Ecto neural progenitor cell (in vitro differentiated cells): ENCODE measurements at regions not wholly inside any gene's neighbourhood (a gene's known extent, or its start where the extent isn't known, plus 50 kb on each side); places are given as distances from the start of the nearest gene placed in this dataset.

Source experiments
- DNase-seq: peaks from one replicate; pipeline ENCODE4 v3.0.0-alpha.2; 2018; ENCODE audit warnings: low spot score

DNA sequence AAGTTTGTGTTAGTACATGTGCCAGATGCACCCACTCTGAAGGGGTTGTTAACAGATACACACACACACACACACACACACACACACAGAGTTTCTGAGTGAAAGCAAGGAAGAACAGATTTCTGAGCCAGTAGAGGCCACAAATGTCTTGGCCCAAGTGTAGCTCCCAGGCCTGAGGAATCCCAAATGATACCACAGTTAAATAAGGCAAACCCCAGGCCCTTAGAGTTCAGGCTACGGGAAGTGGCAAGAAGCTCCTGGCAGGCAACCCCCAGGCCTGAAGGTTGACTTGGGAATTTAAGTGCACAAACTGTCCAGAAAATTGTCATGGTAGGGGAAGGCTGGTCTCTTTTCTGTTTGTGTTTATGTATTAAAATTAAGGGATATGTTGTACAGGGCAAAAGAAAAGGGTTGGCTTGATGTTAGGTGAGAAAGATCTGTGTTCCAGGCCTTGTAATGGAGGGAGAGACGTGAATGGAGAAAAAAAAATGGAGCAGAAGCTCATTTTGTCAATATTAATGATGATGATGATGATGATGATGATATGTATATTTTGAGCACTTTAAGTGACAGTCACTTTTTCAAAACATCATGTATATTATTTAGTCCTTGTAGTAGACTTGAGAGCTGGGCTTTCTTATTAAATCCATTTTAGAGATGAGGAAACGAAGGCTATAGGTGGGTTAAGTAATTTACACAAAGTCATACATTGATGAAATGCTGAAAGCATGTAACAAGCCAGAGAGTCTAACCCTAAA is 317.0 kb upstream of the JAG1 start:
- no peak for DNase-seq

DNA sequence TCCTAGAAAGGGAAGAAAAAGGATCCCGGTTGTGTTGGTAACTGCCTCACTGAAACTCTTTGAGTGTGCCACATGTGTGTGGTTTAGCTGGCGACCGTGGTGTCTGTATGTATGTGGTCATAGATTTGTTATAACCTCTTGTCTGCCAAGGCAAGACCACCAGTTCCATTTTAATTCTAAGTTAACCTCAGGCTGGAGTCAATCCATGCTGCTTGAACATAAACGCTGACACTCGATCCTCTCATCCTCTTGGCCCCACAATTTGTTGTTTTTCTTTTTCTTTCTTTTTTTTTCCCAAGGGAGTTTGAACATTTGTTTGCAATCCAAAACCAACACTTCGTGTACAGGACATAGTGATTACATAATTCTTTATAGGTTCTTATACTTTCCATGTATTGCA is 318.9 kb upstream of the JAG1 start:
- no peak for DNase-seq

DNA sequence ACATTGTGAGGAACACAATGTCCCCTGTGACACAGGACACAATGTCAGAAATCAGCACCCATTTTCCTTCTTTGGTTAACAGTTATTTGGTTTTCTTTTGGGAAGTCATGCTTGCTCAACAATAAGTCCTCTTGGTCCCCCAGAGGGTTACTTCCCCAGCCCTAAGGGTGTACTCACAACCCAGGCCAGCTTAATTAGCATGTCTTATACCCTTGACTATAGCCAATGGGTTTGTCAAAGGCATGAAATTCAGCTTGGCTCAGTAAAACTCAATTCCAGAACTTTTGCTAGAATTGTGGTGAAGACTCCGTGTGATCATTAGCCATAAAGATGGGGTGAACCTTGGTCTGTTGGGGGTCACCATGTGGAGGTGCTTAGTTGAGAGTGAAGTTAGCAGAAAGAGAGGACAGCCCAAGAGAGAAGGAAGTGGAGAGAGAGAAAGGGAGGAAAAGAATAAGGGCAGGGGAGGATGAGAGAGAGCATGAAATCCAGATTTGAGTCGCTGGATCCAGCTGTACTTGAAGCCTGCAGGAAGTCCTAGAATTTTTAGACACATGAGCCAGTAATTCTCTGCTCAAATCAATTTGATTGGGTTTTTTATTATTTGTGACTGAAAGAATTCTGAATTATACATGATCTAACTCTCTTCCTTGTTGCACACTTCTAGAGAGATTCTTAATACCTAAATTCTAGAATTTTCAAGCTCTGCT is 321.3 kb upstream of the JAG1 start:
- DNase-seq: no peak

DNA sequence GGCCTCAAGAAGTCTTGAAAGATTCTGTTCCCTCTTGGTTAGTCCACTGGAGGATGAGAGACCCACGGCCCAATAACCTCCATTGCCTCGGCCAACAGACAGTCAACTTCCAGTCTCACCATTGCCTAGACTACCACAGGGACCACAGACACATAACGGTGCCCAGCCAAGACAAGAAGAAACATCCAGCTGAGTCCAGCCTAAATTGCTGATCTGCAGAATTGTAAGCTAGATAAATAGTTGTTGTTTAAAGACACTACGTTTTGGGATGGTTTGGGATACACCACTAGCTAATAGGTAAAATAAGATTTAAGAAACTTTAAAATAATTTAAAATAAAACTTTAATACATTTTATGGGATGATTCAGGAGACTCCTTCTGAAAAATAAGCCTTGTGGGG is 324.7 kb upstream of the JAG1 start:
- DNase-seq: no peak

DNA sequence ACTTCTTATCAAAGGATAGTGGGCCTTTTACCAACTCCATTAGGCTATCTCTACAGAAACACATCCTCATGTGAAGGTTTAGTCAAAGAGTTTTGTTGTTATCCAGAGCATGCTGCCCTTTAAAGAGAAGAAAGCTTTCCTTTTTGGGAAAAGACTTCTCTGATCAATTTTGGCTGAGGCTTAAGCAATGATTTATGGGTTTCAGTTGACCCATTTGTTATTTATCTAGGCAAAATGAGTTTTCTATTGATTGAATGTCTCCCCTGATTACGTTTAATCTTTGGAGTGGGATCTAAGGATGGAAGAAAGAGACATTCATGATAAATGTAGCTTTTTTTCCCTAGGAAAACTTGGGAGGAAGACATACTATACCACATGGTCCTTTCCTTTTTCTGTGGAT is 326.6 kb upstream of the JAG1 start:
- DNase-seq: no peak

DNA sequence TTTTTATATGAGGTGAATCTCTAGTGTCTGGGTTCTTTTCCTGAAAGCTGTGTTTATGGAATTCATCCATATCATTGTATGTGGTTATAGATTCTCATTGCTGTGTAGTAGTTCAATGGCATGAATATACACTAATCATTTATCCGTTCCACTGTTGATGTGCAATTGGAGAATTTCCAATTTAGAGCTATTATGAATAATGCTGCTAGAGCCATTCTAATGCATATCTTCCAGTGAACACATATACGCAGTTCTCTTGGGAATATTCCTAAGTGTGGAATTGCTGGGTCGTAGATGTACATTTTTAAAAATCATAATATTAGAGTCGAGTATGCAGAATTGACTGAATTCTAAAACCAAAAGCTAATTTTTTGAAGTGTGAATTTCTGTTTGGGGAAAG is 327.5 kb upstream of the JAG1 start:
- DNase-seq: no peak

DNA sequence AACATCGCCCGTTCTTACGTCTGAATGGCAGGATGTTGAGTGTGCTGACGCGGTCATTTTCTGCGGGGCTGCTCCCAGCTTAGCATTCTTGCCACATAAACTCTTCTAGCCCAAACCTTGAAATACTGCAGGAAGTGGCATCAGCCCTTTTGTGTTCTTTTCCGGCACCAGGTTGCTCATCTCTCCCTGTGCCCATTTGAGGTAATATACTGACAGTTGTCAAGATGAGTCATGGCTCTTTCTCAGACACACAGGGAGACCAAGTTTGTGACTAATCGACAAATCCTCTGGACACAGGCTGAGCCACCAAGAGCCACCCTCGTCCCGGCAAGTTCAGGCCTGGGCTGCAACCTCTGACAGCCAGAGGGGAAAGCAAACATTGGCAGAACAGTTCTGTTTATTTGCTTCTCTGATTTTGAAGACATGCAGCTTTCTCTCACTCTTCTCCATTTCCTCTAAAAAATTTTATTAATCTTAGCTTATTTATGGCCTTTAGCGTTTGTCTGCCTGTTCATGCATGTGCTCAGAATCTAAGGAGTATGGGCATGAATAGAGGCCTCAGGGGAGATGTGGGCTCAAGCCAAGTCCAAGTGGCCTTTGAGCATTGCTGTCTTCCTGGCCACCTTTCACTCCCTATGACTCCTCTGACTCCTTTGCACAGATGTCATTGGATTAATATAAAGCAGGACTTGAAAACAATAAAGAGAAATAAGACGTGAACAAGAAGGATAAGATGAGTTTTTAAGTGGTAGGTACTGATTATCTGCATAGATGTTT is 328.2 kb upstream of the JAG1 start:
- DNase-seq: no peak

DNA sequence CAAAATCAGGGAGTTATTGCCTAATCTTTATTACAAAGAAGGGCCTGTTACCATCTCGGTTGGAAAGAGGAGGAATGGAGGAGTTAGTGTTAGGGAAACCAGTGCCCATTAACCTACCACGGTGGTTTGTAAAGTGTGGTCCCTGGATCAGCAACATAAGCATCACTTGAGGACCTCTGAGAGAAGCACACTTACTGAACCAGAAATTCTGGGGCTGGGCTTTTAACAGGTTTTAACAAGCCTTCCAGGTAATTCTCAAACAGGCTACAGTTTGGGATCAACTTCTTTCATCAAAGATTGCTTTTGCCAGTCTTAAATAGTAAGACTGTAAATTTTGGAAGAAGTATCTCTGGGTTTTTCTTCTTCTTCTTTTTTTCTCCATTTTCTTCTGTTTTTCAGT is 329.5 kb upstream of the JAG1 start:
- DNase-seq: no peak

DNA sequence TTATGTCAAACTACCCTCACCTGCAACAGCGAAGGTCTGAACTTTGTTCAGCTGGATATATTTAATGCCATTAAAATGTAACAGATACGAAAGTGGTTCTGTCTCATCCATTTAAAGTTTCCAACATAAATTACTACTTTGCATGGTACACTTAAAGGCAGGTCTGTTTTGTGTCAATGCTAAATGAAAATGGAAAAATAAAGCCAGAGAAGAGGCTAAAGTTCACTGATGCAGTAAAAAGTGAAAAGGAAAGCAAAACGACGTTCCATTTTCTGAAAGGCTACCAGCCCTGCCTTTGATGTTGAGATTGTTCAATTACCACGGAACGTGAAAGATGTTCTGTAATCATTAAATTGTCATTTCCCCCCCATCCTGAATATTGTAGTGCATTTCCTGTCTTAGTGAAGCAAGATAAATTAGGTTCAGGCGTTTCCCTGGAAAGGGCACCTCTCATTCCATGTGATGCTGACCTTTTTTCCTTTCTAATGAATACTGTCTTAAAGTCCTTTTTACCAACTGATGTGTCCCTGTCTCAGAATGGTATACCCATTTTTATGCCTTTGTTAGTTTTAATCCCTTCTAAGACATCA is 334.7 kb upstream of the JAG1 start:
- DNase-seq: no peak

DNA sequence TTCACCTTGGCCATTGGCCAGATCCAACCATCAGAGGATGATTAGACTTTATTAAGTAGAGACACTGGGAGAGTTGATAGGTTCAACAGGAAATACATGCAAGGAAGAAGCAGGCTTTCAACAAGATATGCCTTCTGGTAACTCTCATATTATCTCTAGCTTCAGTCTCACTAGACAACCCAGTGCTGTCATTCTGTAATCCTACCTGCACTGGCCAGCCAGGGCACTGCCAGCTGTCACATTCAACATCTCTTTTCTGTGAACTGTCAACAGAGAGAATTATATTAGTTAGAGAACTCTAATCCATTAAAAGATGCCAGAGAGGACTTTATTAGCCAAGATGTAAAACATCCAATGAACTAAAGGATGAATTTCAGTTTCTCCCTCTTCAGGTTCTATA is 337.9 kb upstream of the JAG1 start:
- no peak for DNase-seq

DNA sequence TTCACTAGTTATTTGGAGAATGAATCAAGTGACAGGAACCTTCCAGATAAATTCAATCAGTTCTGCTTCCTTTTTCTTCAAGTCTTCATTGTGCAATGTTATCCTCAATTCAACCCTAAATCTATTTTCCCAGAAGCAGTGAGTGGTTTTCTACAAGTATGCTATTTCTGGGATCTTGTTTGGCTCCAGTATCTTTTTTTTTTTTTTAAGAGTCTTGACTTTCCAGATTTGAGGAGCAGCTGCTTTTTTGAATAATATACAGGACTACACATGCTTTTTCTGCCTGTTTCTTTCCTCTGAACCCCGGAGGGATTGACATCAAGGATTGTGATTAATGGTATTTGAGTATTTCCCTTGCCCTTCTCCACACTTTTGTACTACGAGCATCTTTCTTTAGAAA is 339.2 kb upstream of the JAG1 start:
- DNase-seq: no peak

DNA sequence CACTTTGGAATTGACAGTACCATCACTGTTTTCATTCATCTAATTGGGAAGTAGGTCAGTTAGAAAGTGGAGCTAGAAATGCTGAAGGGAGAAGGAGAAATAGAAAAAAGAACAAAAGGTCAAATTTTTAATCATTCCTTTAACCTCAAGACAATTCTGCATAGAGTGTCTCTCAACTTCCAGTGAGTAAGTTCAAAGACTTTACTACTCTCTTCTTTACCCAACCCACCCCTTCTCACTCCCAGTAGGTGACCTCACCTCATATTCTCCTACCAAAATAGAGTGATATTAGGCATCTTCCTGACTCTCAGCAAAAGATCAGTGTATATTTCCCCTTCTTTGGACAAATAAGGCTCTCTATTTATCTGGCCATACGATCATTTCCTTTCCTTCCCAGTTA is 340.0 kb upstream of the JAG1 start:
- DNase-seq: no peak

DNA sequence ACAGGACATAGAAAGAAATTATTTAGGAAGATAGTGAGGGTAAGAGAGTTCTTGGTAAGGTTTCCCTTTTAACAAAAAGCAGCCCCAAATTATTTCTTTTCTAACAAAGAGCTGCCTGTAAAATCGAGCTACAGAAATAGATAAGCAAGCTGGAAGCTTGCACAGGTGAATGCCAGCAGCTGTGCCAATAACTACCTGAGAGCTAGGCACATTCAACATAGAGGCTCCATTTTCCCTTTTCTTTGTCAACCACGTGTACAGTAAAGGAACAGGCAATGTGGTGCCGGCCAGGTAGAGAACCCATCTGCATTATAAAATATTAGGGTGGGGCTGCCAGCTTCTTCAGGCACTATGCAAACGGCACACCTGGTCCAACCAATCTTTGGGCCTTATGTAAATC is 341.6 kb upstream of the JAG1 start:
- DNase-seq: no peak

DNA sequence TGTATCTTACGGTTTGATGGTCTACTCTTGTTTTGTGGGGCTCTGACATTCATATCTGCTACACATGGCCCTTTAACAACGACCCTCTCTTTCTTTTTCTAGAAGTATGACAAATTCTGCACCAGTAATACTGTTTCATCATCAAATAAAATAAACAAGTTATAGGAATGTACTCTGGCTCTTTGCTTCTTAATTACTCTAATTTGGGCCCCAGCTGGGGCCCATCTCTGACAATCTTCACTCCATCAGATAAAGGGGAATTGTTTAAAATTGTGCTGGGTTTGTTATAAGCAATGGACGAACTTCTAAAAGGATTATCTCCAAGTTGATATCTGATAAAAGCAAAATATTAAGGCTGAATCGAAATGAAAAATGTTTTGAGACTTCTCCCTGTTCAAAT is 343.6 kb upstream of the JAG1 start:
- DNase-seq: no peak

DNA sequence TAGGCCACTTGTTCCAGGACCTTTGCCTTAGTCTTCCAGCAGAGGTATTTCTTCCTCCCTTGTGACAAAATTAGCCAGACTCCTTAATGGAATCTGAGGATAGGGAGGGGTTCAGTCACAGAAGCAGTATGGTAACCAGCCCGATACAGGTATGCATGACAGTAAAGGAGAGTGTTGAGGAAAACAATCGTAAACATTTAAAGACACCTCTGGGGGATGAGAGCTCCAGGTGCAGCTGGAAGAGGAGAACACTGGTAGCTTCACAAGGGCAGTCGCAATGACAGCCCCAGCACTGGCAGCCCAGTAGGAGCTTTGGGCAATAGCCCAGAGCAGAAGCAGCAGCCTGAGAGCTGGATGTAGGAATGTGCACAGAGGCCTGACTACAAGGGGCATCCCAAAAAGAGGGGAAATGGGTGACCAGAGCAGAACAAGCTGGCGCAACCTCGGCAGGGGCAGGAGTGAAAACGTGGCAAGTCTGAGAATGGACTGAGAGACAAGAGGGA is 344.9 kb upstream of the JAG1 start:
- no peak for DNase-seq

DNA sequence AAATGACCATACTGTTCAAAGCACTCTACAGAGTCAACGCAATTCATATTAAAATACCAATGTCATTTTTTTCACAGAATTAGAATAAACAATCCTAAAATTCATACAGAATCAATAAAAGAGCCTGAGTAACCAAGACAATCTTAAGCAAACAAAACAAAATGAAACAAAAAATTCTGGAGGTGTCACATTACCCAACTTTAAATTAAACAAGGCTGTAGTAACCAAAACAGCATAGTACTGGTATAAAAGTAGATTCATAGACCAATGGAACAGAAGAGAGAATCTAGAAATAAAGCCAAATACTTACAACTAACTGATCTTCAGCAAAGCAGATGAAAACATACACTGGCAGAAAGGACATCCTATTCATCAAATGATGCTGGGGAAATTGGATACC is 346.9 kb upstream of the JAG1 start:
- no peak for DNase-seq

DNA sequence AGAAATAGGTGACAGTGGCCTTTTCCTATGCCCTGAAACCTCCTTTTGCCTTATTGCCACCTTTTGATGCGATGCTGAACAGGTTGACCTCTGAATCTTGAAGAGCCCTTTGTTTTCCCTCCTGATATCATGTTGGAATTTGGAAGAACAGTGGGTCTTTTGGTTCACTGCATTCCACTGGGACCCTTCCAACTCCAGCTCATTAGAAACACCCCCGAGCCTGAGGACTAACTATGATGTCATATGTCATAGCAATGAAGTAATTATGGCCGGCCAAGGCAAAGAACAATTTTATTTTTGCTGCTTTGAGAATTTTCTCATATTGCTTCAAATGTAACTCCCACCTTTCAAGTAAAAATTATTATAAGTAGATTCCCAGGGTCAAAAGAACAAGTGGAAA is 353.4 kb upstream of the JAG1 start:
- DNase-seq: no peak

DNA sequence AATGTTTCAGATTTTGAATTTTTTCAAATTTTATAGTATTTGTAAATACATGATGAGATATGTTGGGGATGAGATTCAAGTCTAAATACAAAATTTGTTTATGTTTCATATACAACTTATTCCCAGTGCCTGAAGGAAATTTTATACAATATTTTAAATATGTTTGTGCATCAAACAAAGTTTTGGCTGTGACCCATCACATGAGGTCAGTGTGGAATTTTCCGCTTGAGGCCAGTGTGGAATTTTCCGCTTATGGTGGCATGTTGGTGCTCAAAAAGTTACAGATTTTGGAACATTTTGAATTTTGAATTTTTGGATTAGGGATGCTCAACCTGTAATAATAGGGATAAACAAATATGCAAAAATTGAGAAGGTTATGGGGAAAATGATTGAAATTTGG is 356.6 kb upstream of the JAG1 start:
- DNase-seq: no peak

DNA sequence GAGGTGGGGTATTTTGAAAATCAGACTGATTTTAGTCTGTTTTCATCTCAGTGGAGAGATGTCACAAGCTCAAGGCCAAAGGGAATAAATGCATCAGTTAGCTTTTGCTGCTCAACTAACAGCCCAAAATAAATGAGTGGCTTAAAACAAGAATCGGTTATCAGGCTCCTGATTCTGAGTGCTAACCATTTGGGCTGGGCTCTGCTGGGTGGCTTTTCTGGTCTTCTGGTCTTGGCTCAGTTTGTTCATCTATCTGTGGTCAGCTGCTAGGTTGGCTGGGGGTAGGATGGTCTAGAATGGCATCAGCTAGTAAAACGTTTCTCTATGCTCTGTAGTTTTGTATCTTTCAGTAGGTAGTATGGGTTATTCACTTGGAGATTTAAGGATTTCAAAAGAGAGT is 357.5 kb upstream of the JAG1 start:
- DNase-seq: no peak

DNA sequence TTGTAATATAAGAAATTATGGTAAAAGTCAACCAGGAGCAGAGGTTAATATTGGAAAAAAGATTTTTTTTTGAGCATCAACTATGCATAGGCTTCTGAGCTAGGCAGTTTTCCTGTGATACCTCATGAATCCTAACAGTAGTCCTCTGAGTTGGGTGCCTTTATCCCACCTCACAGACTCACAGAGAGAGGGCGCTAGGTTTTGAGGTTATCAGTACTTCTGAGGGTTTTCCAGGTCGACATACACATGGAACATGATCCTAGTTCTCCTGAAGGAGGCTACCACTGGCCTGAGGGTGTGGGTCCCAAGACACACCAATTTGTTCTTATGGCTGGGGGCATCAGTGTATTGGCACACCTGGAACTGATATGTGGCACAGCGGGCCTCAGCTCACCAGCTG is 358.8 kb upstream of the JAG1 start:
- DNase-seq: no peak

DNA sequence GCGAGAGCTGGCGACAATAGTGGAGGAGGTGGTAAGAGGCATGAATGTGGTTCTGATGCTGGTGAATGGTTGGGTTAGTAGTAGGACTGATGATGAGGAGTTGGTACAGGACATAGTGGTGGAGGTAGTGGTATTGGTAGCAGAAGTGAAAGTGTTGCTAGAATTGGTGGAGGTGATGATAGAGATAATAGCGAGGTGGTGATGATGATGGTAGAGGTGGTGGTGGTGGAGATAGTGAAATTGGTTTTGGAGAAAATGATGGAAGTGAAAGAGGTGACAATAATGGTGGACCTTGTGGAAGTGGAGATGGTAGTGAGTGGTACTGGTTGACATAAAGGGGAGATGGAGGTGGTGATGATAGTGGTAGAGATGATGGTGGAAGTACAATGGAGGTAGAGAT is 360.2 kb upstream of the JAG1 start:
- DNase-seq: no peak

DNA sequence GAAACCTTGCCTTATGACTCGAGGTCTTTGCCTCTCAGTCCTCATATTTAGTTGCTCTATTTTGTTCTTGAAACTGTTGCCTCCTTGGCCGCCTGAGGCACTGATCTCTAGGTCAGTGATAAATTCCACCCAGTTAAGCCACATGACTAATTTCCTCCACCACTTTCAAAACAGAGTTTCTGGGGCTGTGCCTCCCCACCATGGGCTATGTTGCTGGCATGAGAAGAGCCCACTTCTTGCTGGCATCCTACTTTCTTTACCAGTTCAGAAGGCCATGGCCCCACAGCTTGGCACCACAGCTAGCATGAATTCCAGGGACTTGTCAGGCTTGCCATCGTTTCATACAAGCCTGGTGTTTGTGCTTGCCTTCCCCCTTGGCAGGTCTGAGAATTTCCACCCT is 361.4 kb upstream of the JAG1 start:
- DNase-seq: no peak

DNA sequence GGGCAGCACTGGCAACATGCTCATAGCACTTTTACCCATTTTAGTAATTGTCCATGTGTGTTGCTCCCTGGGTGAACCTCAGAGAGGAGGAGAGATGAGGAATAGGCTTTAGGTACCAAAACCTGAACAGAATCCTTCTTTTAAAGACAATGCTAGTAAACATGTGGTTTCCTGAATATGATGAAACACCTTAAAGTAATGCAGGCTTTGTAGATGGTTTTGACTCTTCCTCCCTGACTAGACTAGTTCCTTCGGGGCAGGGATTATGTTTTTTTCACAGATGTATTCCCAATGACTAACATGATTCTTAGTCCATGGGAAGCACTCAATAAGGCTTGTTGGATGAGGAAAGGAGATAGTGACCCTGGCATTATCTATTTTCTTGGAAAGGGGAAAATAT is 367.6 kb upstream of the JAG1 start:
- DNase-seq: no peak
